HepG2 (cell line): ENCODE measurements at regions not wholly inside any gene's neighbourhood (a gene's known extent, or its start where the extent isn't known, plus 50 kb on each side); places are given as distances from the start of the nearest gene placed in this dataset.
"Not testable (repeated sequence)": the region's sequence is repeated elsewhere in the genome, so short reads cannot be mapped to it uniquely, and the experiment has no call there.

Experiments used
- BCL3 ChIP-seq: sonication (generic); formaldehyde crosslinking; IDR thresholded peaks from 2 replicates; pipeline ENCODE4 v1.5.1; 2020; ENCODE audit warnings: mild to moderate bottlenecking, missing genetic modification reagents, moderate library complexity
- ZNF205 ChIP-seq: IDR thresholded peaks from 2 replicates; pipeline ENCODE4 v1.6.1; 2018; ENCODE audit warnings: missing biosample characterization, missing genetic modification reagents

DNA sequence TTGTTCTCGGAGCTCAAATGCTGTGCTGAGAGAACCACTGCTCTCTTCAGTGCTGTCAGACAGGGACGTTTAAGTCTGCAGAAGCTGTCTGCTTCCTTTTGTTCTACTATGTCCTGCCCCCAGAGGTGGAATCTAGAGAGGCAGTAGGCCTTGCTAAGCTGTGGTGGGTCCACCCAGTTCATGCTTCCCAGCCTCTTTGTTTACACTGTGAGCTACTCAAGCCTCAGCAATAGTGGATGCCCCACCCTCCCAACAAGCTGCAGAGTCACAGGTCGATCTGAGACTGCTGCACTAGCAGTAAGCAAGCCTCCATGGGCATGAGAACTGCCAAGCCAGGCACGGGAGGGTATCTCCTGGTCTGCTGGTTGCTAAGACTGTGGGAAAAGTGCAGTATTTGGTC is 102.8 kb upstream of the SRD5A2 start:
- TF ChIP-seq BCL3, ZNF205 (CRISPR knock-in tag): not testable (repeated sequence)
